ENCODE measurements at regions not wholly inside any gene's neighbourhood (a gene's known extent, or its start where the extent isn't known, plus 50 kb on each side); places are given as distances from the start of the nearest gene placed in this dataset.

GRCh38 chr5:162520878-162521277 lies 453.3 kb downstream of the GABRG2 start:
- 0% methylated on average over 1 of the region's 1 CpG for WGBS (ENCODE audit: missing lambda C conversion rate)
- ATAC-seq (no peak), DNase-seq (ENCODE audit: low read depth in 1 of 2, low spot score in 1 of 2) (no peak), FAIRE-seq (no peak)
- no peaks in the 10 kb centered on the region for H3K4me1 ChIP-seq
- H3K4me3 ChIP-seq, result no peak overlapping the region
- no peak overlapping the region for H3K4me2 ChIP-seq
- H3K9me3 ChIP-seq, result 0 out of 3 replicates have a peak, but pooled peaks cover 2% of the 10 kb centered on the region
- no peak overlapping the region for H3K27ac ChIP-seq
- POLR2A ChIA-PET, result no interaction called here
- no peak for TF ChIP-seq HOXA7 (CRISPR knock-in tag; IDR thresholded peaks at IDR 0.05)
- TF ChIP-seq HOXB5 (CRISPR knock-in tag; IDR thresholded peaks at IDR 0.05), result no peak
- no peak for TF ChIP-seq HES2 (IDR thresholded peaks at IDR 0.05)
- no peak for TF ChIP-seq RAD21 (conservative IDR thresholded peaks at IDR 0.05 in 1 of 2, IDR thresholded peaks at IDR 0.05 in 1 of 2)
- TF ChIP-seq SREBF2 (IDR thresholded peaks at IDR 0.05), result no peak
- no peak for TF ChIP-seq NR3C1 (IDR thresholded peaks at IDR 0.05)
- TF ChIP-seq CTCF (IDR thresholded peaks at IDR 0.05), result no peak
- TF ChIP-seq HEYL (CRISPR knock-in tag; IDR thresholded peaks at IDR 0.05), result no peak
- TF ChIP-seq HMGXB4 (CRISPR knock-in tag; IDR thresholded peaks at IDR 0.05; ENCODE audit: borderline replicate concordance), result no peak
- TF ChIP-seq, protein P1, sequence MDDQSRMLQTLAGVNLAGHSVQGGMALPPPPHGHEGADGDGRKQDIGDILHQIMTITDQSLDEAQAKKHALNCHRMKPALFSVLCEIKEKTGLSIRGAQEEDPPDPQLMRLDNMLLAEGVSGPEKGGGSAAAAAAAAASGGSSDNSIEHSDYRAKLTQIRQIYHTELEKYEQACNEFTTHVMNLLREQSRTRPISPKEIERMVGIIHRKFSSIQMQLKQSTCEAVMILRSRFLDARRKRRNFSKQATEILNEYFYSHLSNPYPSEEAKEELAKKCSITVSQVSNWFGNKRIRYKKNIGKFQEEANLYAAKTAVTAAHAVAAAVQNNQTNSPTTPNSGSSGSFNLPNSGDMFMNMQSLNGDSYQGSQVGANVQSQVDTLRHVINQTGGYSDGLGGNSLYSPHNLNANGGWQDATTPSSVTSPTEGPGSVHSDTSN (IDR thresholded peaks at IDR 0.05), result no peak
- TF ChIP-seq RCOR1 (IDR thresholded peaks at IDR 0.05; ENCODE audit: low read depth, low read length), result no peak
- TF ChIP-seq CBX8 (IDR thresholded peaks at IDR 0.05), result no peak
- no peak for TF ChIP-seq BHLHE40 (IDR thresholded peaks at IDR 0.05; ENCODE audit: low read depth, low read length)
- TF ChIP-seq CHD2 (IDR thresholded peaks at IDR 0.05; ENCODE audit: low read length, partially characterized antibody), result no peak
- no peak for TF ChIP-seq JUN (IDR thresholded peaks at IDR 0.05)
- no peak for TF ChIP-seq TFCP2L1 (CRISPR knock-in tag; IDR thresholded peaks at IDR 0.05)
- no peak for TF ChIP-seq PHF8 (IDR thresholded peaks at IDR 0.05; ENCODE audit: borderline replicate concordance, low read depth)
- no peak for TF ChIP-seq ZNF302 (CRISPR knock-in tag; IDR thresholded peaks at IDR 0.05)
- TF ChIP-seq, protein P2, sequence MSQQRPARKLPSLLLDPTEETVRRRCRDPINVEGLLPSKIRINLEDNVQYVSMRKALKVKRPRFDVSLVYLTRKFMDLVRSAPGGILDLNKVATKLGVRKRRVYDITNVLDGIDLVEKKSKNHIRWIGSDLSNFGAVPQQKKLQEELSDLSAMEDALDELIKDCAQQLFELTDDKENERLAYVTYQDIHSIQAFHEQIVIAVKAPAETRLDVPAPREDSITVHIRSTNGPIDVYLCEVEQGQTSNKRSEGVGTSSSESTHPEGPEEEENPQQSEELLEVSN (IDR thresholded peaks at IDR 0.05; ENCODE audit: borderline replicate concordance, low read depth), result no peak
- TF ChIP-seq GATA3 (IDR thresholded peaks at IDR 0.05; ENCODE audit: borderline replicate concordance), result no peak
- CTCF ChIA-PET, result no interaction called here

GRCh38 chr5:162529209-162529608 lies 461.6 kb downstream of the GABRG2 start:
- Histone ChIP-seq H3K4me3 (no peak overlapping the region), H3K4me2 (no peak overlapping the region), H3K27ac (no peak overlapping the region), H3K9me3 (0 out of 3 replicates have a peak, but pooled peaks cover 2% of the 10 kb centered on the region), H3K4me1 (no peaks in the 10 kb centered on the region)
- no peak for FAIRE-seq
- 12% methylated on average over 1 of the region's 1 CpG for WGBS (ENCODE audit: missing lambda C conversion rate)
- CTCF ChIA-PET, result no interaction called here
- ATAC-seq, result no peak
- no peak for DNase-seq (ENCODE audit: low read depth in 1 of 2, low spot score in 1 of 2)
- TF ChIP-seq EHMT2 (IDR thresholded peaks at IDR 0.05; ENCODE audit: low read depth), result no peak
- TF ChIP-seq BHLHE40 (IDR thresholded peaks at IDR 0.05; ENCODE audit: low read depth, low read length), result no peak
- TF ChIP-seq HES2 (IDR thresholded peaks at IDR 0.05), result no peak
- no peak for TF ChIP-seq POLR2A (IDR thresholded peaks at IDR 0.05; ENCODE audit: low read length)
- TF ChIP-seq RARB (CRISPR knock-in tag; IDR thresholded peaks at IDR 0.05), result no peak
- TF ChIP-seq ELK1 (IDR thresholded peaks at IDR 0.05; ENCODE audit: low read depth, low read length), result no peak
- TF ChIP-seq ZSCAN20 (CRISPR knock-in tag; IDR thresholded peaks at IDR 0.05), result no peak
- no peak for TF ChIP-seq HOXA7 (CRISPR knock-in tag; IDR thresholded peaks at IDR 0.05)
- TF ChIP-seq ATOH8 (CRISPR knock-in tag; IDR thresholded peaks at IDR 0.05; ENCODE audit: low read depth), result no peak
- TF ChIP-seq PHF8 (IDR thresholded peaks at IDR 0.05; ENCODE audit: borderline replicate concordance, low read depth), result no peak
- TF ChIP-seq TP53 (CRISPR knock-in tag; IDR thresholded peaks at IDR 0.05), result no peak
- TF ChIP-seq, protein P2 (IDR thresholded peaks at IDR 0.05; ENCODE audit: borderline replicate concordance, low read depth), result no peak
- TF ChIP-seq MAZ (IDR thresholded peaks at IDR 0.05; ENCODE audit: borderline replicate concordance, low read depth, low read length), result no peak
- POLR2A ChIA-PET, result no interaction called here
